ENCODE measurements at regions not wholly inside any gene's neighbourhood (a gene's known extent, or its start where the extent isn't known, plus 50 kb on each side); places are given as distances from the start of the nearest gene placed in this dataset.

- Histone ChIP-seq H3K4me3 (ENCODE audit: low read depth in 1 of 3, low read length in 3 of 3) (no peak overlapping the region), H3K9me3 (ENCODE audit: control insufficient read depth in 4 of 4, low read length in 3 of 4) (no peaks in the 10 kb centered on the region), H3K4me1 (ENCODE audit: control insufficient read depth in 4 of 4, insufficient read depth in 4 of 4, low read length in 3 of 4) (no peaks in the 10 kb centered on the region), H3K27ac (ENCODE audit: low read depth in 1 of 2, low read length in 2 of 2) (no peak overlapping the region), H3K9ac (ENCODE audit: low read depth in 1 of 2, low read length in 2 of 2) (no peak overlapping the region), H3K36me3 (ENCODE audit: control insufficient read depth in 4 of 4, insufficient read depth in 3 of 4, low read depth in 1 of 4, low read length in 3 of 4) (no peaks in the 10 kb centered on the region), H3K27me3 (ENCODE audit: control insufficient read depth in 4 of 4, insufficient read depth in 4 of 4, low read length in 3 of 4) (no peaks in the 10 kb centered on the region)
- TF ChIP-seq, protein P1, sequence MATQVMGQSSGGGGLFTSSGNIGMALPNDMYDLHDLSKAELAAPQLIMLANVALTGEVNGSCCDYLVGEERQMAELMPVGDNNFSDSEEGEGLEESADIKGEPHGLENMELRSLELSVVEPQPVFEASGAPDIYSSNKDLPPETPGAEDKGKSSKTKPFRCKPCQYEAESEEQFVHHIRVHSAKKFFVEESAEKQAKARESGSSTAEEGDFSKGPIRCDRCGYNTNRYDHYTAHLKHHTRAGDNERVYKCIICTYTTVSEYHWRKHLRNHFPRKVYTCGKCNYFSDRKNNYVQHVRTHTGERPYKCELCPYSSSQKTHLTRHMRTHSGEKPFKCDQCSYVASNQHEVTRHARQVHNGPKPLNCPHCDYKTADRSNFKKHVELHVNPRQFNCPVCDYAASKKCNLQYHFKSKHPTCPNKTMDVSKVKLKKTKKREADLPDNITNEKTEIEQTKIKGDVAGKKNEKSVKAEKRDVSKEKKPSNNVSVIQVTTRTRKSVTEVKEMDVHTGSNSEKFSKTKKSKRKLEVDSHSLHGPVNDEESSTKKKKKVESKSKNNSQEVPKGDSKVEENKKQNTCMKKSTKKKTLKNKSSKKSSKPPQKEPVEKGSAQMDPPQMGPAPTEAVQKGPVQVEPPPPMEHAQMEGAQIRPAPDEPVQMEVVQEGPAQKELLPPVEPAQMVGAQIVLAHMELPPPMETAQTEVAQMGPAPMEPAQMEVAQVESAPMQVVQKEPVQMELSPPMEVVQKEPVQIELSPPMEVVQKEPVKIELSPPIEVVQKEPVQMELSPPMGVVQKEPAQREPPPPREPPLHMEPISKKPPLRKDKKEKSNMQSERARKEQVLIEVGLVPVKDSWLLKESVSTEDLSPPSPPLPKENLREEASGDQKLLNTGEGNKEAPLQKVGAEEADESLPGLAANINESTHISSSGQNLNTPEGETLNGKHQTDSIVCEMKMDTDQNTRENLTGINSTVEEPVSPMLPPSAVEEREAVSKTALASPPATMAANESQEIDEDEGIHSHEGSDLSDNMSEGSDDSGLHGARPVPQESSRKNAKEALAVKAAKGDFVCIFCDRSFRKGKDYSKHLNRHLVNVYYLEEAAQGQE (IDR thresholded peaks at IDR 0.05) = no peak
- TF ChIP-seq, protein P2, sequence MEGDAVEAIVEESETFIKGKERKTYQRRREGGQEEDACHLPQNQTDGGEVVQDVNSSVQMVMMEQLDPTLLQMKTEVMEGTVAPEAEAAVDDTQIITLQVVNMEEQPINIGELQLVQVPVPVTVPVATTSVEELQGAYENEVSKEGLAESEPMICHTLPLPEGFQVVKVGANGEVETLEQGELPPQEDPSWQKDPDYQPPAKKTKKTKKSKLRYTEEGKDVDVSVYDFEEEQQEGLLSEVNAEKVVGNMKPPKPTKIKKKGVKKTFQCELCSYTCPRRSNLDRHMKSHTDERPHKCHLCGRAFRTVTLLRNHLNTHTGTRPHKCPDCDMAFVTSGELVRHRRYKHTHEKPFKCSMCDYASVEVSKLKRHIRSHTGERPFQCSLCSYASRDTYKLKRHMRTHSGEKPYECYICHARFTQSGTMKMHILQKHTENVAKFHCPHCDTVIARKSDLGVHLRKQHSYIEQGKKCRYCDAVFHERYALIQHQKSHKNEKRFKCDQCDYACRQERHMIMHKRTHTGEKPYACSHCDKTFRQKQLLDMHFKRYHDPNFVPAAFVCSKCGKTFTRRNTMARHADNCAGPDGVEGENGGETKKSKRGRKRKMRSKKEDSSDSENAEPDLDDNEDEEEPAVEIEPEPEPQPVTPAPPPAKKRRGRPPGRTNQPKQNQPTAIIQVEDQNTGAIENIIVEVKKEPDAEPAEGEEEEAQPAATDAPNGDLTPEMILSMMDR (IDR thresholded peaks at IDR 0.05; ENCODE audit: low read depth, low read length, missing input control) = no peak
- TF ChIP-seq MAX (IDR thresholded peaks at IDR 0.05) = no peak
- TF ChIP-seq NR2F2 (IDR thresholded peaks at IDR 0.05) = no peak
- no peak for DNase-seq (ENCODE audit: low spot score)
- WGBS = 87% methylated on average over 5 of the region's 5 CpGs
These were observed 59.4 kb upstream of the RMDN2 start for GRCh38 chr2:37865640-37866039.

- H3K36me3 ChIP-seq (ENCODE audit: control insufficient read depth in 4 of 4, insufficient read depth in 3 of 4, low read depth in 1 of 4, low read length in 3 of 4) = no peaks in the 10 kb centered on the region
- no peak for TF ChIP-seq MAX (IDR thresholded peaks at IDR 0.05)
- TF ChIP-seq EGR1 (IDR thresholded peaks at IDR 0.05; ENCODE audit: low read depth in 2 of 2) = no peak
- TF ChIP-seq, protein P2 (IDR thresholded peaks at IDR 0.05; ENCODE audit: low read depth, low read length, missing input control) = no peak
- TF ChIP-seq SP1 (IDR thresholded peaks at IDR 0.05) = peak; percentile 22
- TF ChIP-seq HNF4A (conservative IDR thresholded peaks at IDR 0.05) = no peak
- TF ChIP-seq RAD21 (IDR thresholded peaks at IDR 0.05) = no peak
- TF ChIP-seq, protein P1 (IDR thresholded peaks at IDR 0.05) = no peak
- no peak for TF ChIP-seq TAF1 (conservative IDR thresholded peaks at IDR 0.05)
- TF ChIP-seq HNF4G (IDR thresholded peaks at IDR 0.05) = no peak
- TF ChIP-seq YY1 (IDR thresholded peaks at IDR 0.05) = no peak
- TF ChIP-seq NR2F2 (IDR thresholded peaks at IDR 0.05) = peak; percentile 98
- no peak for TF ChIP-seq GABPA (IDR thresholded peaks at IDR 0.05 in 1 of 2, conservative IDR thresholded peaks at IDR 0.05 in 1 of 2)
- TF ChIP-seq FOXA1 (IDR thresholded peaks at IDR 0.05) = no peak
- no peak for TF ChIP-seq JUND (IDR thresholded peaks at IDR 0.05)
- TF ChIP-seq FOXA2 (IDR thresholded peaks at IDR 0.05) = no peak
- peak; percentile 43 to 56 for TF ChIP-seq RXRA (IDR thresholded peaks at IDR 0.05)
- TF ChIP-seq ZBTB33 (IDR thresholded peaks at IDR 0.05) = no peak
- H3K9ac ChIP-seq (ENCODE audit: low read depth in 1 of 2, low read length in 2 of 2) = no peak overlapping the region
- no peak for DNase-seq (ENCODE audit: low spot score)
- H3K4me3 ChIP-seq (ENCODE audit: low read depth in 1 of 3, low read length in 3 of 3) = no peak overlapping the region
- no peaks in the 10 kb centered on the region for H3K27me3 ChIP-seq (ENCODE audit: control insufficient read depth in 4 of 4, insufficient read depth in 4 of 4, low read length in 3 of 4)
- H3K4me1 ChIP-seq (ENCODE audit: control insufficient read depth in 4 of 4, insufficient read depth in 4 of 4, low read length in 3 of 4) = no peaks in the 10 kb centered on the region
- WGBS = 61% methylated on average over 5 of the region's 5 CpGs
- H3K27ac ChIP-seq (ENCODE audit: low read depth in 1 of 2, low read length in 2 of 2) = no peak overlapping the region
- no peaks in the 10 kb centered on the region for H3K9me3 ChIP-seq (ENCODE audit: control insufficient read depth in 4 of 4, low read length in 3 of 4)
These were observed 58.7 kb upstream of the RMDN2 start for GRCh38 chr2:37866171-37866934.
